OCI-LY7 (cell line): ENCODE measurements at regions not wholly inside any gene's neighbourhood (a gene's known extent, or its start where the extent isn't known, plus 50 kb on each side); places are given as distances from the start of the nearest gene placed in this dataset.

Experiments used
- BruUV-seq: library from RNA; stranded (reverse); fragments of 400-500 nt; replicated peaks from 2 replicates; lab custom pipeline; 2021; lab: Mats Ljungman, UMichigan
- CTCF ChIA-PET: fragments of 300-600 bp; sonication (Branson Sonifier 250); formaldehyde crosslinking; loops from one replicate; lab custom pipeline; 2022; ENCODE audit warnings: antibody characterized with exemption; ENCODE audit not compliant: unreplicated experiment; lab: Charles Lee
- POLR2A ChIA-PET: fragments of 300-600 bp; sonication (Branson Sonifier 250); formaldehyde crosslinking; loops from one replicate; lab custom pipeline; 2022; ENCODE audit warnings: antibody characterized with exemption; lab: Charles Lee
- DNase-seq: peaks from one replicate; pipeline ENCODE4 v3.0.0-alpha.2; 2015; ENCODE audit warnings: low spot score
- H2AFZ ChIP-seq: fragments of 200-600 bp; sonication (generic), shearing (Covaris generic); 2 replicates; pipeline ENCODE4 v1.6.1; 2014; ENCODE audit warnings: mild to moderate bottlenecking, antibody characterized with exemption, low read length, moderate library complexity
- H3K27ac ChIP-seq: fragments of 200-600 bp; sonication (generic); 2 replicates; pipeline ENCODE4 v1.5.1; 2014; ENCODE audit warnings: mixed run types, low read depth, mild to moderate bottlenecking, moderate library complexity, low read length, inconsistent platforms; ENCODE audit not compliant: poor library complexity, severe bottlenecking
- H3K36me3 ChIP-seq: fragments of 200-600 bp; sonication (generic); 2 replicates; pipeline ENCODE4 v1.6.1; 2014; ENCODE audit warnings: mild to moderate bottlenecking, antibody characterized with exemption, low read length, moderate library complexity, mixed read lengths; ENCODE audit not compliant: insufficient read depth
- H3K4me1 ChIP-seq: fragments of 200-600 bp; sonication (generic); 2 replicates; pipeline ENCODE4 v1.5.1; 2014; ENCODE audit warnings: mild to moderate bottlenecking, low read length; ENCODE audit not compliant: insufficient read depth, poor library complexity, severe bottlenecking
- H3K4me2 ChIP-seq: fragments of 200-600 bp; sonication (generic); 2 replicates; pipeline ENCODE4 v1.6.1; 2014; ENCODE audit warnings: mild to moderate bottlenecking, low read length
- H3K4me3 ChIP-seq: fragments of 200-600 bp; sonication (generic); 2 replicates; pipeline ENCODE4 v1.5.1; 2014; ENCODE audit warnings: mild to moderate bottlenecking, low read depth, low read length; ENCODE audit not compliant: poor library complexity, severe bottlenecking
- H3K79me2 ChIP-seq: fragments of 200-600 bp; sonication (generic); 2 replicates; pipeline ENCODE4 v1.6.1; 2016; ENCODE audit warnings: low read depth, mild to moderate bottlenecking, low read length, moderate library complexity, mixed read lengths; ENCODE audit not compliant: insufficient read depth
- H3K9me2 ChIP-seq: fragments of 200-600 bp; sonication (generic); 2 replicates; pipeline ENCODE4 v1.6.1; 2016; ENCODE audit warnings: mild to moderate bottlenecking, low read length, mixed read lengths; ENCODE audit not compliant: insufficient read depth
- H3K9me3 ChIP-seq: fragments of 200-600 bp; sonication (generic); 2 replicates; pipeline ENCODE4 v1.6.1; 2014; ENCODE audit warnings: mild to moderate bottlenecking, mixed run types, low read length, mixed read lengths
- H4K20me1 ChIP-seq: fragments of 200-600 bp; sonication (generic); 2 replicates; pipeline ENCODE4 v1.6.1; 2014; ENCODE audit warnings: mild to moderate bottlenecking, antibody characterized with exemption, low read length, moderate library complexity, mixed read lengths; ENCODE audit not compliant: insufficient read depth
- EZH2phosphoT487 ChIP-seq: fragments of 200-600 bp; sonication (generic); IDR thresholded peaks from 2 replicates; pipeline ENCODE4 v1.6.1; 2018; ENCODE audit warnings: low read depth, borderline replicate concordance, mild to moderate bottlenecking, mixed run types, antibody characterized with exemption, low read length, moderate library complexity, mixed read lengths
- intact Hi-C: fragments of 100-400 bp; cut with micrococcal nuclease; formaldehyde crosslinking; loops from one replicate; pipeline ENCODE4 v1.10.0; 2022; ENCODE audit not compliant: unreplicated experiment
- TF ChIP-seq, protein P1 (sequence below): fragments of 200-600 bp; sonication (generic); conservative IDR thresholded peaks from 2 replicates; pipeline ENCODE4 v1.5.1; 2014; ENCODE audit warnings: mild to moderate bottlenecking, antibody characterized with exemption, low read length, moderate library complexity, mixed read lengths

DNA sequence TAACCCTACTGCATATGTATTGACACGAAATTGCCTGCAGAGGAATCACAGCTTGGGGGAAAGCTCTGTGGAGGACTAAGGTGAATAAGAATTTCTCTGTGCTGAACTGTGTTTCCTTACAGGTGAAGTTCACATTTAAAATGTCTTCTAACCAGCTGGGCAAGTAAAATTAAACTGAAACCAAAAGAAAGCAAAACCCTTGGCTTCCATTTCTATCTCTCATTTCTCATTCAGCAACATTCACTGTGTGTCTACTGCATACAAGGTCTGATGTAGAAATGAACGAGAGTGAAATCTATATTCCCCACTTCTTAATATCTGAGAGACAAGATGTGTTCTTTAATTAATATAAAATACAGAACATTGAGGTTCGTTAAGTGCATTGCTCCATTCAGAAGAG is 397.3 kb downstream of the SOX11 start:
- no peak overlapping the region for H3K4me2 ChIP-seq
- intact Hi-C loops, result no loop called here
- ChIA-PET POLR2A (interaction anchor here (0.5 to 0.7 kb wide), 3 partner anchors 61 to 513 kb away, joined by 3 read pairs; no protein-coding TSS in a partner anchor), CTCF (no interaction called here)
- DNase-seq, result no peak
- no peaks in the 10 kb centered on the region for H3K36me3 ChIP-seq
- H3K27ac ChIP-seq, result no peak overlapping the region
- H3K4me1 ChIP-seq, result no peaks in the 10 kb centered on the region
- no peak for TF ChIP-seq EZH2phosphoT487
- TF ChIP-seq, protein P1, sequence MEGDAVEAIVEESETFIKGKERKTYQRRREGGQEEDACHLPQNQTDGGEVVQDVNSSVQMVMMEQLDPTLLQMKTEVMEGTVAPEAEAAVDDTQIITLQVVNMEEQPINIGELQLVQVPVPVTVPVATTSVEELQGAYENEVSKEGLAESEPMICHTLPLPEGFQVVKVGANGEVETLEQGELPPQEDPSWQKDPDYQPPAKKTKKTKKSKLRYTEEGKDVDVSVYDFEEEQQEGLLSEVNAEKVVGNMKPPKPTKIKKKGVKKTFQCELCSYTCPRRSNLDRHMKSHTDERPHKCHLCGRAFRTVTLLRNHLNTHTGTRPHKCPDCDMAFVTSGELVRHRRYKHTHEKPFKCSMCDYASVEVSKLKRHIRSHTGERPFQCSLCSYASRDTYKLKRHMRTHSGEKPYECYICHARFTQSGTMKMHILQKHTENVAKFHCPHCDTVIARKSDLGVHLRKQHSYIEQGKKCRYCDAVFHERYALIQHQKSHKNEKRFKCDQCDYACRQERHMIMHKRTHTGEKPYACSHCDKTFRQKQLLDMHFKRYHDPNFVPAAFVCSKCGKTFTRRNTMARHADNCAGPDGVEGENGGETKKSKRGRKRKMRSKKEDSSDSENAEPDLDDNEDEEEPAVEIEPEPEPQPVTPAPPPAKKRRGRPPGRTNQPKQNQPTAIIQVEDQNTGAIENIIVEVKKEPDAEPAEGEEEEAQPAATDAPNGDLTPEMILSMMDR, result no peak
- H3K4me3 ChIP-seq, result no peak overlapping the region
- H2AFZ ChIP-seq, result no peak overlapping the region; the same call in 1 of the 2 replicates
- no TSS peak for BruUV-seq
- H4K20me1 ChIP-seq, result no peaks in the 10 kb centered on the region
- no peaks in the 10 kb centered on the region for H3K9me3 ChIP-seq
- H3K79me2 ChIP-seq, result no peaks in the 10 kb centered on the region
- H3K9me2 ChIP-seq, result no peaks in the 10 kb centered on the region

DNA sequence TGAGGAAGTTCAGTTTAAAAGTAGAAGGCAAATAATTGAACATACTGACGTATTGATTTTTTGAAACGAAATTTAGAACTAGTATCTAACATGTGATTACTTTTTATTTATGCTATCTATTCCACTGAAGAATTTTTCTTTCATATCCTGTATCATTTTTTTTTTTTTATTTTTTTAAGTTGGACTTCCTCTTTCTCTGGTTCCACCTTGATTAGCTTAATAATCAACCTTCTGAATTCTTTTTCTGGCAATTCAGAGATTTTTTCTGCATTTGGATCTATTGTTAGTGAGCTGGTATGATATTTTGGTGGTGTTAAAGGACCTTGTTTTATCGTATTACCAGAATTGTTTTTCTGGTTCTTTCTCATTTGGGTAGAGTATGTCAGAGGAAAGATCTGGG is 411.2 kb downstream of the SOX11 start:
- H3K9me2 ChIP-seq, result no peaks in the 10 kb centered on the region
- peaks cover 8% of the 10 kb centered on the region for H3K4me1 ChIP-seq
- H2AFZ ChIP-seq, result peak overlapping the region; percentile 51; the same call in 1 of the 2 replicates
- no peak overlapping the region for H3K4me3 ChIP-seq
- H3K36me3 ChIP-seq, result no peaks in the 10 kb centered on the region
- no peaks in the 10 kb centered on the region for H3K79me2 ChIP-seq
- TF ChIP-seq EZH2phosphoT487, result no peak
- TF ChIP-seq, protein P1, result no peak
- H3K9me3 ChIP-seq, result no peaks in the 10 kb centered on the region
- CTCF ChIA-PET, result no interaction called here
- no TSS peak for BruUV-seq
- no peaks in the 10 kb centered on the region for H4K20me1 ChIP-seq
- intact Hi-C loops, result no loop called here
- H3K27ac ChIP-seq, result no peak overlapping the region
- DNase-seq, result no peak
- POLR2A ChIA-PET, result interaction anchor here (0.6 to 1.0 kb wide), 5 partner anchors 49 to 621 kb away, joined by 3 to 6 read pairs (median 3); no protein-coding TSS in a partner anchor
- no peak overlapping the region for H3K4me2 ChIP-seq

- Histone ChIP-seq H3K27ac (no peak overlapping the region), H3K4me3 (no peak overlapping the region), H3K4me2 (no peak overlapping the region), H3K79me2 (no peaks in the 10 kb centered on the region), H2AFZ (peak overlapping the region; percentile 51; the same call in 1 of the 2 replicates), H3K36me3 (no peaks in the 10 kb centered on the region), H3K9me3 (no peaks in the 10 kb centered on the region), H3K4me1 (peaks cover 8% of the 10 kb centered on the region), H3K9me2 (no peaks in the 10 kb centered on the region), H4K20me1 (no peaks in the 10 kb centered on the region)
- intact Hi-C loops, result no loop called here
- ChIA-PET CTCF (no interaction called here), POLR2A (interaction anchor here (0.6 to 1.0 kb wide), 4 partner anchors 74 to 620 kb away, joined by 3 to 6 read pairs (median 4); no protein-coding TSS in a partner anchor)
- no peak for TF ChIP-seq EZH2phosphoT487
- TF ChIP-seq, protein P1, result peak; percentile 75
- BruUV-seq, result no TSS peak
- DNase-seq, result peak; percentile 14
These were observed 411.8 kb downstream of the SOX11 start for GRCh38 chr2:6103949-6104348.
